HG03432 (cell line): ENCODE measurements at regions not wholly inside any gene's neighbourhood (a gene's known extent, or its start where the extent isn't known, plus 50 kb on each side); places are given as distances from the start of the nearest gene placed in this dataset.
A peak's percentile ranks its signal among the peaks of the same experiment; 100 is the strongest.
"Not testable (repeated sequence)": the region's sequence is repeated elsewhere in the genome, so short reads cannot be mapped to it uniquely, and the experiment has no call there.

ENCODE experiments used
- ATAC-seq: cut with Tn5 transposase; IDR thresholded peaks from one replicate; pipeline ENCODE4 v1.9.1; 2021; ENCODE audit warnings: mild to moderate bottlenecking, moderate library complexity; ENCODE audit not compliant: unreplicated experiment

DNA sequence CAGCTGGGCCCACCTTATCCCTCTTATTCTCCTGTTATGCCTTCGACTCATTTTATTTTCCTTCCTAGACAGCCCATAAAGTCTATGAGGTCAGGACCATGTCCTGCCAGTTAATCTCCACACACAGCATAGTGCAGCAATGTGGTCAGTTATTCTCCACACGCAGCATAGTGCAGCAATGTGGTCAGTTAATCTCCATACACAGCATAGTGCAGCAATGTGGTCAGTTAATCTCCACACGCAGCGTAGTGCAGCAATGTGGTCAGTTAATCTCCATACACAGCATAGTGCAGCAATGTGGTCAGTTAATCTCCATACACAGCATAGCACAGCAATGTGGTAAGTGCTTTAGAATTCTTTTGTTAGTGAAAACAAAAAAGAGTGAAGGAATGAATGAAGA lies 77.8 kb downstream of the TEX36 start:
- ATAC-seq, result no peak

DNA sequence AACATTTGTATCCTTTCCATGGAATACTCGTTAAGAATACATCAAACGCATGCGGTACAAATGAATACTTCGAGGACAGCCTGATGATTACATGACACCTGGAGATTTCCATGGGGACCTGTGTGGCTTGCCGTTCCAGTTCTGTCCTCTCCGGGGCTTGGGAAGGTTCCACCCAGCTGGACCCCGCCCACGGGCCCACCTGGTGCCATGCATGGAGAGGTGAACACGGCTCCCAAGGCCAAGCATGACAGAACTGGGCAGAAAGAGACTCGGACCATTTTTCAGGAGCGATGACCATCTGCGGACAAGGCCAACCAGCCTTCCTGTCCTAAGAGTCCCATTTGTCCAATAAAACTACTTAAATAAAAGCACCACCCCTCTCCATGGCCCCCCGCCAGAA lies 80.1 kb downstream of the TEX36 start:
- no peak for ATAC-seq

DNA sequence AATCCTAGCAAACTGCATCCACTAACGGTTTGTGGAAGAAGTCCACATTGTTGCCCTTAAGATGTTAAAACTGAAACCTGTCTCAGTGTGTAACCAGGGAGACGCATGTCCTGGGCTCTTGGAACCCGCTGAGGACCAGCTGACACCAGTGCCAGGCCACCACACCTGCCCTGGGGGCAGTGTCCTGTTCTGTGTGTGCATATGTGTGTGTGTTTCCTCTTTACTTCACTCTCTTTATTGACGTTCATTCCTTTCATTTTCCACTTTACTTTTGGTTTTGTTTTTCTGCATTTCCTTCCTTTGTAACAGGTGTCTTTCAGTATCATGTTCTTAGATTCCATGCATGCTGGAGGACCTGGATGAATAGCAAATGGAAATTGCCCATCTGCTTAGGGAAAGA lies 83.8 kb downstream of the TEX36 start:
- no peak for ATAC-seq

DNA sequence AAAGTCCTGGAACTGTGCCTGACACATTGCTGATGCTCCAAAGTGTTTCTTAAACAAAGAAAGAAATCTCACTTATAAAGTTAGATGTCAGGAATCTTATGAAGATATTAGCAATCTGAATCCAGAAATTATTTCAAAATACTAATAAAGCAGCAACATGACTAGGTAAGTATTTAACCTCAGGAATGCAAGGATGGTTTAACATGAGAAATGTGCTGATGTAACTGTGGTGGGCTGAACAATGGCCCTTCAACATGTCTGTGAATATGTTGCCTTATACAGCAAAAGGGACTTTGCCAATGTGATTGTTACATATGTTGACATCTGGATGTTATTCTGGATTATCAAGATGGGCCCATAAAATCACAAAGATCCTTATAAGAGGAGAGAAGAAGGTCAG lies 87.1 kb downstream of the TEX36 start:
- ATAC-seq, result no peak

DNA sequence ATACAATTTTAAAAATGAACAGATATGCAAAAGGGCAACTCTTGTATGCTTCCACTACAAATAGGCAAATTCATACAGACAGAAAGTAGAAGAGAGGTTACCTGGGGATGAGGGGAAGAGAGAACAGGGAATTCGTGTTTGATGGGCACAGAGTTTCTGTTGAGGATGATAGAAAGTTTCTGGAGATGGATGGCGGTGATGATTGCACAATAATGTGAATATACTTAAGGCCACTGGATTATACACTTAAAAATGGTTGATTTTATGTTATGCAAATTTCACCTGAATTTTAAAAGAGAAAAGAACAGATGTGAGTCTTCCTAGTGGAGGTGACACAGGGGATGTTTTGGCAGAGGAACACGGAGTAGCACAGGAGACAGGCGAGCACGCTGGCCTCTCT lies 89.3 kb downstream of the TEX36 start:
- ATAC-seq, result no peak

DNA sequence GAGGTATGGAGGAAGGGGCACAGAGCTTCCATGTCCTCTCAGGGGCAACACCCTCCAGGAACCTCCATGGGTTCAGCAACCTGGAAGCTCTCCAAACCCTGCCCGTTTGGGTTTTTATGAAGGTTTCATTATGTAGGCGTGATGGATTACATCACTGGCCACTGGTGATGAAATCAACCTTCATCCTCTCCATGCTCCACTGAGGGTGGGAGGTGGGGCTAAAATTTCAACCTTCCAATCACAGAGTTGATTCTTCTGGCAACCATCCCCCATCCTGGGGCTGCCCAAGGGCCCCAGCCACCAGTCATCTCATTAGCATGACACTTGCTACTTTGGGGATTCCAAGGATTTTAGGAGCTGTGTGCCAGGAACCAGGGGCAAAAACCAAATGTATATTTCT lies 90.1 kb downstream of the TEX36 start:
- no peak for ATAC-seq

DNA sequence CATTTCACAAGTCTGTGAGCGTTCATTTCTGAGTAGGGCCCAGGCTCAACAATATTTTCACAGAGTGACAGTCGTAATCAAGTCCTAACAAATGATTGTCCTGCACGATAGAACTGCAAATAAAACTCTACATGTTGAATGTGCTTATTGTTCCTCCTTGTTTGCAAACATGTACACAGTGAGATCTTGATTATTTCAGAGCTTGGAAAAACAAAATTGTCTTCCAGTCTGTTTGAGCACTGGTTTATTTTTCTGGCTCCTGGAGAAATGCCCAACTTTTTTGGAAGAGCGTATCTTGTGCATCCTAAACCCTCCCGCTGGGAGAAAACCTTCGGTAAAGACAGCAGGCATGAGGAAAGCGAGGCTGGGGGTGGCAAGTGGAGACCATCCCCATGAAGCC lies 91.1 kb downstream of the TEX36 start:
- ATAC-seq, result no peak

DNA sequence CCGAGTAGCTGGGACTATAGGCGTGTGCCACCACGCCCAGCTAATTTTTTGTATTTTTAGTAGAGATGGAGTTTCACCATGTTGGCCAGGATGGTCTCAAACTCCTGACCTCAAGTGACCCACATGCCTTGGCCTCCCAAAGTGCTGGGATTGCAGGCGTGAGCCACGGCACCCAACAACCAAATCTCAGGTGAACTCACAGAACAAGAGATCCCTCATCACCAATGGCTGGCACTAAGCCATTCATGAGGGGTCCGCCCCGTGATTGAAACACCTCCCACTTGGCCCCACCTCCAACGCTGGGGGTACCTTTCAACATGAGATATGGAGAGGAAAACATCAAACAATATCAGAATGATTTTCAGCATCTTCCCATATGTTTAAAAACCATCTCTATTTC lies 94.2 kb downstream of the TEX36 start:
- ATAC-seq, result not testable (repeated sequence)

DNA sequence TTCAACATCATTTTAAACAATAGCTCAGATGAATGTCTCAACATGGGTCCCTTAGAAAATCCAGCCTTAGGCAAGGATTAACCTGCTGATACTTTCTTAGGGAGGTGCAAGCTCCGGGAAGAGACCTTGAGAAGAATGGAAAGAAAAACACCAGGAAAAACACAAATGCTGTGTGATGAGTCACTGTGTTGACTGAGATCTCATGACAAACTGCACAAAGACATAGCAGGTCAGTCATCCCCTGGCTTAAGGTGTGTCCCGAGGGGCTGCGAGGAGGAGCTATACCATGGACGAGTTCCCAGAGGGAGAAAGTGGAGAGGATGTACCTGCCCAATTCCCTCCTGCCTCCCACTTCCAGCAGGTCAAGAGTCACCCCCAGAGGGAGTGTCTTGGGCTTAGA lies 98.0 kb downstream of the TEX36 start:
- ATAC-seq, result no peak

DNA sequence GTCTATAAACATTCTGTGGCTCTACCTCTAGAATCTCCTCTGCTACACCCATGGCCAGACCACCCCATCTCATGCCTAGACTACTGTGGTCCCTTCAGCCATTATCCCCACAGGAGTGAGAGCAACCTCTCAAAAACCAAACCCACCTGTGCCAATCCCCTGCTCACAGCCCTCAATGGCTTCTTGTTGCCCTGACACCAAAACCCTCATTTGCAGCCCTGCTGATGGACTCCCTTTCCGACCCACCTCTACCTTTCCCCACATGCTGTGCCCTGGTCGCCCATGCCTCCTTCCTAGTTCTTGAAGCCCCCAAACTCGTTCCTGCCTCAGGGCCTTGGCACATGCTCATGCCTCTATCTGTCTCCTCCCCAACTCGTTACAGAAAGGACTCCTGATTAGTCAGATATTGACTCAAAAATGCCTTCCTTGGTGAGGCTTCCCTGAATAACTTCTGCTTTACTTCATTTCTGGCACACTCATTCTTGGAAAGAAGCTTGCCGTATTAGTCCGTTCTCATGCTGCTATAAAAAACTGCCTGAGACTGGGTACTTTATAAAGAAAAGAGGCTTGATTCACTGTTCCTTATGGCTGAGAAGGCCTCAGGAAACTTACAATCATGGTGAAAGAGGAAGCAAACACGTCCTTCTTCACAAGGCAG lies 104.2 kb downstream of the TEX36 start:
- no peak for ATAC-seq

DNA sequence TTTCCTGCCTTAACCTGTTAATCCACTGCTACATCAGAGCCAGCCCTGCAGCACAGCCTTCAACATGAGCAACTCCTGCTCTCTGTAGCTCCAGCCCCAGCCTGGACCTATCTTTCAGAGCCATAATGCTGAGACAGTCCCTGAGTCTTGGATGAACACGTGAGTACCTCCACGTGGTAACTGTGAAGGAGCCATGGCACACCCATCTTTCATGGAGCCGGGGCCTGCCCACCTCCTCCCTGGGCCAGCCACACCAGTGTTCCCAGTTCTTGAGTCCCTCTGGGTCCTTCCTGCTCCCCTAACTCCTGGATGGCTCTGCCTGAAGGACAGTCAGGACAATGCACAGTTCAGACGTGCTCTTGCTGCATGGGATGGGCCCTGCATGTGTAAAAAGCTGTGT lies 107.1 kb downstream of the TEX36 start:
- ATAC-seq, result no peak

DNA sequence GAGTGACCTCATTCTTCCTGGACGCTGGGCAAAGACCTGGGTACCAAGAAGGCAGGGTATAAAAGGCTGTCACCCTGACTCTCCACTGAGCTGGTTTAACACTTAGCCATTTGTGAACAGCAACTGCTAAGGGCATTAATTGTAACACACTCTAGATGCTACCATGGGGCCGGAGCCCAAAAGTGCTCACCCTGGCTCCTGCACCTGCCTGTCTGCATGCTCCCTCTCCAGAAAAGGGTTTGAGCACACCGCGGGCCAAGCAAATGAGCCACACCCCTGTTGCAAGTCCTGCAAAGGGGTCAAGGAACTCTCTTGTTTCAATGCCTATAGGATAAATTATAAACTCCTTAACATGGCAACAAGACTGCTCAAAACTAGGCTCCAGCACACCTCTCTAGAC lies 114.8 kb downstream of the TEX36 start:
- ATAC-seq, result no peak

DNA sequence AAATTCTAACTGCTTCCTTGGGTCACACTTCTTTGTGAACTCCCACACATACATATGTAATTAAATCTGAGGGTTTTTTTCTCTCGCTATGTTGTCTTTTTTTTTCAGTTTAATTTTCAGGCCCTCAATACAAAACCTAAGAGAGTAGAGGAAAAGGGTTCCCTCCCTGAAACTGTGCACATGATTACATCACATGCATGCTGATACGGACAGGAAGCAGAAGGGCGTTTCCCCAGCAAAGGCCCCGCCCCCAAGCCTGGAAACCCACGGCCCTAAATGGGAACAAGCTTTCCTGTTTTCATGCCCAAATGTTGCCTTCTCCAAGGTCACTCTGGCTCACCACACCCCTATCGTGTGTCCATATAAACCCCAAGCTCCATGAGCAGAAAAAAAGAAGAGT lies 115.4 kb downstream of the TEX36 start:
- ATAC-seq, result no peak

DNA sequence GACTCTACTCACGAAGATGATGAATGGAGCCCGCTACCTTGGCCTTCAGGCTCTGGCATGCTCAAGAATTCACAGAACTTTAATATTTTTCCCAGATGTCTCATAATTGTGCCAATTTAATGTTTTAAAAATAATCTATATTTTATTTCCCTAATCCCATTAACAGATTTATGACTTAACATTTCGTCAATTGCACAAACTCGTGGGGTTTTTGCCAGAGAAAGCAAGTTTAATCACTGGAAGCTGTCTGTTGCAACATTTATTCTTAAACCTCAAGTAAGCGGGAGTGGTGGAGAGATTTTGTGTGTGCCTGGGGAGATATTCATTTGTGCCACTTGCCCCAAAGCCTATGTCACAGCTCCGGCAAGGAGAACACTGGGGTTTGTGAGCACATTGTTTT lies 117.9 kb downstream of the TEX36 start:
- ATAC-seq, result no peak

DNA sequence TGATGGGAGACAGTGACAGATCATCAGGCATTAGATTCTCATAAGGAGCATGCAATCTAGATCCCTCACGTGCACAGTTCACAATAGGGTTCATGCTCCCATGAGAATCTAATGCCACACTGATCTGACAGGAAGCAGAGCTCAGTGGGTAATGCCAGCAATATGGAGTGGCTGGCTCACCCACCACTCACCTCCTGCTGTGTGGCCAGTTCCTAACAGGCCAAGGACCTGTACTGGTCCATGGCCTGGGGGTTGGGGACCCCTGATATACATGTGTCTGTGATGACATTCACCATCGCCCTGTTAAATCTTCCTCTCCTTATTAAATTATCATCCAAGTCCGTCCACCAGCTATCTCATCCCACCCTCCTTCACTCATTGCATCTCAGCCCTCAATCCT lies 118.4 kb downstream of the TEX36 start:
- ATAC-seq, result no peak

DNA sequence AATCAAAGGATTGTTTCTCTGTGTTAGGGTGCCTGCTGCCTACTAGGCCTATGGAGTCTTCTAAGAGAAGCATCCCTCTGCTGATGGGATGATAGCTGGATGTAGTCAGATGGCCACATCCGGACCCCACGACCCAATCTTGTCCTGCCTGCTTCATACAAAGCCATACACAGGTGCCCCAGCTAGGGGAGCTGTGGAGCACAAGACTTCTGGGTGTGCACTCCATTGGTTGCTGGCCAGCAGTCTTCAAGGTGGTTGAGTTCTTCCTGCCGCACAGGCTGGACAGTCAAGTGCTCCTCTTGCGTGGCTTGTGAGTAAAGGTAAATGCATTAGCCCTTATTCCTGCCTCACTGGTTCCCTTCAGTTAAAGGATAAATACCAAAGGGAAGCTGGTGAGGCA lies 120.2 kb downstream of the TEX36 start:
- ATAC-seq, result no peak

DNA sequence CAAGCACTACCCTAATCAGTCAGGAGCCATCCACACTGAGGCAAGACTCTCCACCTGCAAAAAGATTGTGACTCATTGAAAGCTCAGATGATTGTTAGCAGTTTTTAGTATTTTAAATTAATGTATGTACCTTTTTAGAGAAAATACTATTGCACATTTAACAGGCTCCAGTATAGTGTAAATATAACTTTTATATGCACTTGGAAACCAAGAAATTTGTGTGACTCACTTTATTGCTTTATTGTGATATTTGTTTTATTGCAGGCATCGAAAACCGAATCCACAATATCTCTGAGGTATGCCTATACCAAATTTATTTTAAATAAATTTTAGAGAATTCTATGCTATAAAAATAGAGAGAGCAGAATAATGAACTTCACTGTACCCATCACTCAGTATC lies 122.0 kb downstream of the TEX36 start:
- no peak for ATAC-seq

DNA sequence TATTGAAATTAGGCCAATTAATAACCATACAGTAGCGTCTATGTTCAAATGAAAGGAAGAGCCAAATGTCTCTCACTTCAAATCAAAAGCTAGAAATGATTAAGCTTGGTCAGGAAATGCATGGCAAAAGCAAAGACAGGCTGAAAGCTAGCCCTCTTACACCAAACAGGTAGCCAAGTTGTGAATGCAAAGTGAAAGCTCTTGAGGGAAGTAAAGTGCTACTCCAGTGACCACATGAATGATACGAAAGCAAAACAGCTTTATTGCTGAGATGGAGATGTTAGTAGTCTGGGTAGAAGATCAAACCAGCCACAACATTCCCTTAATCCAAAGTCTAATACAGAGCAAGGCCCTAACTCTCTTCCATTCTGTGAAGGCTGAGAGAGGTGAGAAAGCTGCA lies 123.8 kb downstream of the TEX36 start:
- ATAC-seq, result peak; percentile 97

DNA sequence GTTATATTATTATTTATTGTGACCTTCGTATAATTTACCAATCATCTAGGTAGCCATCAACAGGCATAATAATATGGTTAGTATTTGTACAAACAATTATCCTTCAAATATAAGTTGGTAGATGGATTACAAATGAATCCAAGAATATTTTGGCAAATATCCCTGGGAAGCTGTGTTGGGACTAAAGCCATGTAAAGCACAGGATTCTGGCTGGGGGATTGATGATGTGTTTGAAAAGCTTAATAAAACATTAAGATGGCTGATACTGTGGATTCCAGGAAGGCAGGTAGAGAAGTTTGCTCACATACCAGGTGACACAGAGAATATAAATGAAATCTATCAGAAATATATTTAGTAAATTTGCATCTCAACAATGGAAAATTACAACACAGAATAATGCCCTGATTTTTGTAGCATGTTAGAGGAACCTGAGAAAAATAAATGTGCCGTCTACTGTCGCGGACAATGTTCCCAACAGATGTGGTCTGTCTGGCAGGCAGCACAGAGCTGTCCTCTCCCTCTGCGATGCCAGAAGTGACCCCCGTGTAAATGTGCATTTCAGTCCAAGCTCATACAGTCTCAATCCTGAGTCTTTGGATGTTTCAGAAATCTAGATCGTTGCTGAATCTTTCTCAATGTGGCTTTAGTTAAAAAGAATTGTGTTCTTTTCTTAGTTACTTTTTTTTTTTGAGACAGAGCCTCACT lies 125.0 kb downstream of the TEX36 start:
- ATAC-seq, result no peak

DNA sequence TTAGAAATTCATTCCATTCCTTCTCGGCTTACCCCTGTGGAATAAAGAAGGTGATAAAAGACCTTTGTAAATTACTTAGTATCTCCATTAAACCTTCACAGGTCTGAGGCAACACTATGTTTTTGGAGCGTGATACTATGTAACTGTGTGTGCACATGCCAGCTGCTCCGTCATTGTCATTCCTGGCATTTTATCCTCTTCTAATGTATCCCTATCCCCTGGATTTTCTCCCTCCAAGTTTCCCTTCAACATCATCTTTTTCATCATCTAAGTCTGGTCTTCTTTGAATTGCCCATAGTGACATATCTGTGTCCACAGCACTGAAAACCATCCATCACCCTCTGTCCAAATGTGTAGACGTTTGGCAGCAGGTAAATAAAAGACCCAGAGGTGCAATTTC lies 125.7 kb downstream of the TEX36 start:
- ATAC-seq, result no peak

DNA sequence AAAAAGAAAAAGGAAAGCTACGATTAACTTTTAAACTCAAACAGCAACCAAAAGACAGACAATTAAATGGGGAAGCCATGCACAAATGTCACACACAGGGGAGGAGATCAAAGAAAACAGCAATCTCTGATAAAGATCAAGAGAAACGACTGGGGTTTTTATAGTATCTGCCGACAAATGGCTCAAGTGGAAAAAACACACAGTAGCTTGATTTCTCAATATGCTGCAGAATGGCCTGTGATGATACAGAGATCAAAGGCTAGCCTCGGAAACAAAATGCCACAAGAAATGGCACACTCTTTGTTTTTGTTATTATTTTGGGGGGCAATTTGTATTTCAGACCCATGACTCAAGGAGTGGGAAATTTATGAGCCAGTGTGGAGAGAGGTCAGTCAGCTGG lies 126.1 kb downstream of the TEX36 start:
- ATAC-seq, result no peak

DNA sequence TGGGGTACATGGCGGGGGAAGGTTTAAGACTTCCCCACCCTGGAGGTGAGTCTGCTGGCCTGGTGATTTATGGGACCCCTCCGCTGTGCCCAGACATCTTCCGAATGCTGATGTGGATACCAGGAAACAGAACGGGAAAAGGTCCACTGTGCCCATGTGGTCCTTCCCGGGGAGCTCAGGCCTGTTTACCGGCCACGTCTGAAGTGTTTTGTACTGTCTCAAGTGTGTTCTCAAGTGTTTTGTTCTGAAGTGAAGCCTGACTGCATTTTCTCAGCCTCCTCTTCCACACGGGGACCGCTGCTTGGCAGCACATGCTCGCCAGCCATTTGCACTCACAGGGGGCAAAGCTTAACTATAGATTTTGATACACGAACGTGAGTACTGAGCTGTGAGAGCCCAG lies 127.2 kb downstream of the TEX36 start:
- no peak for ATAC-seq

DNA sequence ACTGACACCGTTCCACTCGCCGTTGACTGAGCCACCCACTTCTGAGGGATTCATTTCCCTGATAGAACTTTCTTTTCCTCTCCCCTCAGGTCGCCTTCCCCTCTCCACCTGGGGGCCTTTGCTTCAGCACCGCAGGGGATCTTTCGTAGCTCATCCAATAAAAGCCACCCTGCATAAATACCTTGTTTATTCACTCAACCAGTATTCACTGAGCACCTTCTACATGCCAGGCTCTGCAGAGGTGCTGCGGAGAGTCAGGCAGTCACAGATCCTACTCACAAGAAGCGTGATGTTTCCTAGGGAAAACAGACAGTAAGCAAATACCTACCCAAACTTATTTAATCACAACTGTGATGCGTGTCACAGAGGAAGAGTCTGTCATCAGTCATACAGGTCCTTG lies 127.7 kb downstream of the TEX36 start:
- no peak for ATAC-seq
